ENCODE measurements at regions not wholly inside any gene's neighbourhood (a gene's known extent, or its start where the extent isn't known, plus 50 kb on each side); places are given as distances from the start of the nearest gene placed in this dataset.

DNA sequence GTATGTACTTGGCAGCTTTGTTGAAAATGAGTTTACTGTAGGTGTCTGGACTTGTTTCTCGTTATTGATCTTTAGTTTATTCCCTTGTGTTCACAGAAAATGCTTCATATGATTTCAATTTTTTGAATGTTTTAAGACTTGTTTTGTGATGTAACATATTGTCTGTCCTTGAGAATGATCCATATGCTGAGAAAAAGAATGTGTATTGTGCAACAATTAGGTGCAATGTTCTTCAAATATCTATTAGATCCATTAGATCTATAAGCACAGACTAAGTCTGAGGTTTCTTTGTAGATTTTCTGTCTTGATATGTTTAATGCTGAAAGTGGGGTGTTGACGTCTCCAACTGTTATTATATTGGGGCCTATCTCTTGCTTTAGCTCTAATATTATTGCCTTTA lies 879.6 kb upstream of the LRFN5 start:
- Histone ChIP-seq H3K27ac (ENCODE audit: low read depth in 1 of 2, low read length in 2 of 2) (no peak overlapping the region), H3K9ac (ENCODE audit: low read depth in 1 of 2, low read length in 2 of 2) (no peak overlapping the region), H3K4me1 (ENCODE audit: control insufficient read depth in 4 of 4, insufficient read depth in 4 of 4, low read length in 3 of 4) (no peaks in the 10 kb centered on the region), H3K36me3 (ENCODE audit: control insufficient read depth in 4 of 4, insufficient read depth in 3 of 4, low read depth in 1 of 4, low read length in 3 of 4) (no peaks in the 10 kb centered on the region), H3K27me3 (ENCODE audit: control insufficient read depth in 4 of 4, insufficient read depth in 4 of 4, low read length in 3 of 4) (no peaks in the 10 kb centered on the region), H3K4me3 (ENCODE audit: low read depth in 1 of 3, low read length in 3 of 3) (no peak overlapping the region), H3K9me3 (ENCODE audit: control insufficient read depth in 4 of 4, low read length in 3 of 4) (no peaks in the 10 kb centered on the region)
- 59% methylated on average over 2 of the region's 2 CpGs for WGBS
- TF ChIP-seq EGR1 (IDR thresholded peaks at IDR 0.05; ENCODE audit: low read depth in 2 of 2) (no peak), TAF1 (conservative IDR thresholded peaks at IDR 0.05) (no peak), JUND (IDR thresholded peaks at IDR 0.05) (no peak), GABPA (IDR thresholded peaks at IDR 0.05 in 1 of 2, conservative IDR thresholded peaks at IDR 0.05 in 1 of 2) (no peak)
- TF ChIP-seq, protein P1, sequence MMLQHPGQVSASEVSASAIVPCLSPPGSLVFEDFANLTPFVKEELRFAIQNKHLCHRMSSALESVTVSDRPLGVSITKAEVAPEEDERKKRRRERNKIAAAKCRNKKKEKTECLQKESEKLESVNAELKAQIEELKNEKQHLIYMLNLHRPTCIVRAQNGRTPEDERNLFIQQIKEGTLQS (IDR thresholded peaks at IDR 0.05): no peak
- TF ChIP-seq, protein P2, sequence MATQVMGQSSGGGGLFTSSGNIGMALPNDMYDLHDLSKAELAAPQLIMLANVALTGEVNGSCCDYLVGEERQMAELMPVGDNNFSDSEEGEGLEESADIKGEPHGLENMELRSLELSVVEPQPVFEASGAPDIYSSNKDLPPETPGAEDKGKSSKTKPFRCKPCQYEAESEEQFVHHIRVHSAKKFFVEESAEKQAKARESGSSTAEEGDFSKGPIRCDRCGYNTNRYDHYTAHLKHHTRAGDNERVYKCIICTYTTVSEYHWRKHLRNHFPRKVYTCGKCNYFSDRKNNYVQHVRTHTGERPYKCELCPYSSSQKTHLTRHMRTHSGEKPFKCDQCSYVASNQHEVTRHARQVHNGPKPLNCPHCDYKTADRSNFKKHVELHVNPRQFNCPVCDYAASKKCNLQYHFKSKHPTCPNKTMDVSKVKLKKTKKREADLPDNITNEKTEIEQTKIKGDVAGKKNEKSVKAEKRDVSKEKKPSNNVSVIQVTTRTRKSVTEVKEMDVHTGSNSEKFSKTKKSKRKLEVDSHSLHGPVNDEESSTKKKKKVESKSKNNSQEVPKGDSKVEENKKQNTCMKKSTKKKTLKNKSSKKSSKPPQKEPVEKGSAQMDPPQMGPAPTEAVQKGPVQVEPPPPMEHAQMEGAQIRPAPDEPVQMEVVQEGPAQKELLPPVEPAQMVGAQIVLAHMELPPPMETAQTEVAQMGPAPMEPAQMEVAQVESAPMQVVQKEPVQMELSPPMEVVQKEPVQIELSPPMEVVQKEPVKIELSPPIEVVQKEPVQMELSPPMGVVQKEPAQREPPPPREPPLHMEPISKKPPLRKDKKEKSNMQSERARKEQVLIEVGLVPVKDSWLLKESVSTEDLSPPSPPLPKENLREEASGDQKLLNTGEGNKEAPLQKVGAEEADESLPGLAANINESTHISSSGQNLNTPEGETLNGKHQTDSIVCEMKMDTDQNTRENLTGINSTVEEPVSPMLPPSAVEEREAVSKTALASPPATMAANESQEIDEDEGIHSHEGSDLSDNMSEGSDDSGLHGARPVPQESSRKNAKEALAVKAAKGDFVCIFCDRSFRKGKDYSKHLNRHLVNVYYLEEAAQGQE (IDR thresholded peaks at IDR 0.05): no peak
- DNase-seq (ENCODE audit: low spot score): no peak

DNA sequence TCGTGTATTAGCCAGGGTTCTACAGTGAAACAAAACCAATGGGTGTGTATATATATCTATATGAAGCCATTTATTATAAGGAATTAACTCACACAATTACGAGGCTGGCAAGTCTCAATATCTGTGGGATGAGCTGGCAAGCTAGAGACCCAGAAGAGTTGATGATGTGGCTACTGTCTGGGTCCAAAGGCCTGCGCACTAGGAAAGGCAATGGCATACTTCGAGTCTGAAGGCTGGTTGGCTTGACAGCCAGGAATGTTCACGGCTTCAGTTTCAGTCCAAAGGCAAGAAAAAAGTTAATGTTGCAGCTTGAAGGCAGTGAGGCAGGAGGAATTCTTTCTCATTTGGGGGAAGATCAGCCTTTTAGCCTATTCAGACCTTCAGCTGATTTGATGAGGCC lies 893.3 kb upstream of the LRFN5 start:
- Histone ChIP-seq H3K27ac (ENCODE audit: low read depth in 1 of 2, low read length in 2 of 2) (no peak overlapping the region), H3K9ac (ENCODE audit: low read depth in 1 of 2, low read length in 2 of 2) (no peak overlapping the region), H3K4me1 (ENCODE audit: control insufficient read depth in 4 of 4, insufficient read depth in 4 of 4, low read length in 3 of 4) (no peaks in the 10 kb centered on the region), H3K4me3 (ENCODE audit: low read depth in 1 of 3, low read length in 3 of 3) (no peak overlapping the region), H3K36me3 (ENCODE audit: control insufficient read depth in 4 of 4, insufficient read depth in 3 of 4, low read depth in 1 of 4, low read length in 3 of 4) (no peaks in the 10 kb centered on the region), H3K27me3 (ENCODE audit: control insufficient read depth in 4 of 4, insufficient read depth in 4 of 4, low read length in 3 of 4) (no peaks in the 10 kb centered on the region), H3K9me3 (ENCODE audit: control insufficient read depth in 4 of 4, low read length in 3 of 4) (peaks cover 0 to 2% (median 1%) of the 10 kb centered on the region in 4 donors)
- 75% methylated on average over 5 of the region's 5 CpGs for WGBS
- no peak for DNase-seq (ENCODE audit: low spot score)
- no peak for TF ChIP-seq YY1 (IDR thresholded peaks at IDR 0.05)
- no peak for TF ChIP-seq HNF4G (IDR thresholded peaks at IDR 0.05)
- TF ChIP-seq, protein P3, sequence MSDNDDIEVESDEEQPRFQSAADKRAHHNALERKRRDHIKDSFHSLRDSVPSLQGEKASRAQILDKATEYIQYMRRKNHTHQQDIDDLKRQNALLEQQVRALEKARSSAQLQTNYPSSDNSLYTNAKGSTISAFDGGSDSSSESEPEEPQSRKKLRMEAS (IDR thresholded peaks at IDR 0.05): no peak
- TF ChIP-seq, protein P4, sequence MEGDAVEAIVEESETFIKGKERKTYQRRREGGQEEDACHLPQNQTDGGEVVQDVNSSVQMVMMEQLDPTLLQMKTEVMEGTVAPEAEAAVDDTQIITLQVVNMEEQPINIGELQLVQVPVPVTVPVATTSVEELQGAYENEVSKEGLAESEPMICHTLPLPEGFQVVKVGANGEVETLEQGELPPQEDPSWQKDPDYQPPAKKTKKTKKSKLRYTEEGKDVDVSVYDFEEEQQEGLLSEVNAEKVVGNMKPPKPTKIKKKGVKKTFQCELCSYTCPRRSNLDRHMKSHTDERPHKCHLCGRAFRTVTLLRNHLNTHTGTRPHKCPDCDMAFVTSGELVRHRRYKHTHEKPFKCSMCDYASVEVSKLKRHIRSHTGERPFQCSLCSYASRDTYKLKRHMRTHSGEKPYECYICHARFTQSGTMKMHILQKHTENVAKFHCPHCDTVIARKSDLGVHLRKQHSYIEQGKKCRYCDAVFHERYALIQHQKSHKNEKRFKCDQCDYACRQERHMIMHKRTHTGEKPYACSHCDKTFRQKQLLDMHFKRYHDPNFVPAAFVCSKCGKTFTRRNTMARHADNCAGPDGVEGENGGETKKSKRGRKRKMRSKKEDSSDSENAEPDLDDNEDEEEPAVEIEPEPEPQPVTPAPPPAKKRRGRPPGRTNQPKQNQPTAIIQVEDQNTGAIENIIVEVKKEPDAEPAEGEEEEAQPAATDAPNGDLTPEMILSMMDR (IDR thresholded peaks at IDR 0.05; ENCODE audit: low read depth, low read length, missing input control): no peak
- no peak for TF ChIP-seq NR2F2 (IDR thresholded peaks at IDR 0.05)
- no peak for TF ChIP-seq JUND (IDR thresholded peaks at IDR 0.05)
- no peak for TF ChIP-seq GABPA (IDR thresholded peaks at IDR 0.05 in 1 of 2, conservative IDR thresholded peaks at IDR 0.05 in 1 of 2)
- TF ChIP-seq, protein P2 (IDR thresholded peaks at IDR 0.05): no peak
- TF ChIP-seq, protein P5, sequence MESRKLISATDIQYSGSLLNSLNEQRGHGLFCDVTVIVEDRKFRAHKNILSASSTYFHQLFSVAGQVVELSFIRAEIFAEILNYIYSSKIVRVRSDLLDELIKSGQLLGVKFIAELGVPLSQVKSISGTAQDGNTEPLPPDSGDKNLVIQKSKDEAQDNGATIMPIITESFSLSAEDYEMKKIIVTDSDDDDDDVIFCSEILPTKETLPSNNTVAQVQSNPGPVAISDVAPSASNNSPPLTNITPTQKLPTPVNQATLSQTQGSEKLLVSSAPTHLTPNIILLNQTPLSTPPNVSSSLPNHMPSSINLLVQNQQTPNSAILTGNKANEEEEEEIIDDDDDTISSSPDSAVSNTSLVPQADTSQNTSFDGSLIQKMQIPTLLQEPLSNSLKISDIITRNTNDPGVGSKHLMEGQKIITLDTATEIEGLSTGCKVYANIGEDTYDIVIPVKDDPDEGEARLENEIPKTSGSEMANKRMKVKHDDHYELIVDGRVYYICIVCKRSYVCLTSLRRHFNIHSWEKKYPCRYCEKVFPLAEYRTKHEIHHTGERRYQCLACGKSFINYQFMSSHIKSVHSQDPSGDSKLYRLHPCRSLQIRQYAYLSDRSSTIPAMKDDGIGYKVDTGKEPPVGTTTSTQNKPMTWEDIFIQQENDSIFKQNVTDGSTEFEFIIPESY (IDR thresholded peaks at IDR 0.05): no peak
- no peak for TF ChIP-seq RXRA (IDR thresholded peaks at IDR 0.05)
- no peak for TF ChIP-seq SP1 (IDR thresholded peaks at IDR 0.05)
